Choroid plexus epithelial cell (primary cell): ENCODE measurements at regions not wholly inside any gene's neighbourhood (a gene's known extent, or its start where the extent isn't known, plus 50 kb on each side); places are given as distances from the start of the nearest gene placed in this dataset.

ENCODE experiments used
- DNase-seq: peaks from one replicate; pipeline ENCODE4 v3.0.0-alpha.2; 2010; ENCODE audit warnings: low read depth
- H3K4me3 ChIP-seq: 2 replicates; pipeline ENCODE4 v1.5.1; 2011; ENCODE audit warnings: low read depth, mild to moderate bottlenecking, control low read depth, low read length, moderate library complexity
- CTCF ChIP-seq: conservative IDR thresholded peaks from 2 replicates; pipeline ENCODE4 v1.5.1; 2011; ENCODE audit warnings: low read depth, mild to moderate bottlenecking, control low read depth, inconsistent platforms, low read length, moderate library complexity

GRCh38 chr11:114775875-114776621 is 97.7 kb downstream of the NXPE2 start:
- no peak for DNase-seq
- no peak overlapping the region for H3K4me3 ChIP-seq
- TF ChIP-seq CTCF = no peak

- no peak overlapping the region for H3K4me3 ChIP-seq
- TF ChIP-seq CTCF = no peak
- DNase-seq = no peak
These were observed 98.6 kb downstream of the NXPE2 start for GRCh38 chr11:114776956-114777355.

- H3K4me3 ChIP-seq = no peak overlapping the region
- no peak for TF ChIP-seq CTCF
- no peak for DNase-seq
These were observed 100.9 kb downstream of the NXPE2 start for GRCh38 chr11:114779189-114779588.

GRCh38 chr11:114782650-114783310 is 104.5 kb downstream of the NXPE2 start:
- no peak overlapping the region for H3K4me3 ChIP-seq
- no peak for DNase-seq
- TF ChIP-seq CTCF = no peak

GRCh38 chr11:114783805-114784204 is 105.5 kb downstream of the NXPE2 start:
- no peak for TF ChIP-seq CTCF
- DNase-seq = no peak
- H3K4me3 ChIP-seq = no peak overlapping the region

GRCh38 chr11:114784216-114784615 is 105.9 kb downstream of the NXPE2 start:
- no peak overlapping the region for H3K4me3 ChIP-seq
- DNase-seq = no peak
- TF ChIP-seq CTCF = no peak

- no peak for DNase-seq
- no peak for TF ChIP-seq CTCF
- H3K4me3 ChIP-seq = no peak overlapping the region
These were observed 106.6 kb downstream of the NXPE2 start for GRCh38 chr11:114784891-114785290.
